GM12878 (cell line): ENCODE measurements at regions not wholly inside any gene's neighbourhood (a gene's known extent, or its start where the extent isn't known, plus 50 kb on each side); places are given as distances from the start of the nearest gene placed in this dataset.

Experiments
- ATAC-seq: fragments of 200-7000 bp; cut with Tn5 transposase; 3 replicates; pipeline ENCODE4 v1.9.1; 2020; ENCODE audit warnings: mild to moderate bottlenecking, moderate library complexity
- BruUV-seq: library from RNA; stranded (reverse); fragments of 400-500 nt; replicated peaks from 2 replicates; lab custom pipeline; 2021; lab: Mats Ljungman, UMichigan
- CTCF ChIA-PET: fragments of 300-600 bp; sonication (Branson Sonifier 250); formaldehyde crosslinking; extraction: SDS; loops from one replicate; lab custom pipeline; 2021; ENCODE audit warnings: inconsistent platforms; lab: Yijun Ruan, JAX
- POLR2A ChIA-PET: fragments of 350-600 bp; formaldehyde crosslinking; extraction: SDS; loops from one replicate; lab custom pipeline; 2021; ENCODE audit warnings: inconsistent platforms; lab: Charles Lee
- RAD21 ChIA-PET: fragments of 300-600 bp; sonication (Branson Sonifier 250); formaldehyde crosslinking; loops from one replicate; lab custom pipeline; 2023; ENCODE audit warnings: antibody characterized with exemption; ENCODE audit not compliant: unreplicated experiment; lab: Charles Lee
- SMC1A ChIA-PET: fragments of 300-600 bp; sonication (Branson Sonifier 250); formaldehyde crosslinking; loops from one replicate; lab custom pipeline; 2023; ENCODE audit not compliant: unreplicated experiment, uncharacterized antibody; lab: Charles Lee
- DNase-seq: peaks from one replicate; pipeline ENCODE4 v3.0.0-alpha.2; 2011; ENCODE audit warnings: low read depth, low spot score
- FAIRE-seq: peaks from 3 replicates; lab custom pipeline; 2011; peaks lifted over from hg19 to GRCh38; lab: Jason Lieb, UNC
- H2AFZ ChIP-seq: 2 replicates; pipeline ENCODE4 v1.6.0; 2011; ENCODE audit warnings: low read depth, low read length, control low read depth; ENCODE audit not compliant: control insufficient read depth
- H3K27ac ChIP-seq: 2 replicates; pipeline ENCODE4 v1.5.1; 2011; ENCODE audit warnings: control low read depth; ENCODE audit not compliant: control insufficient read depth, insufficient read depth
- H3K27me3 ChIP-seq, 2 experiments: replicated peaks in 1 of 2; 2 replicates each; pipeline versions ENCODE4 v1.6.0 to v1.6.1; 2011; ENCODE audit warnings: low read length in 1 of 2; ENCODE audit not compliant: control insufficient read depth in 2 of 2, insufficient read depth in 2 of 2
- H3K36me3 ChIP-seq, 2 experiments: 2 replicates each; pipeline ENCODE4 v1.5.1; 2011; ENCODE audit warnings: low read length in 1 of 2; ENCODE audit not compliant: control insufficient read depth in 2 of 2, insufficient read depth in 2 of 2
- H3K4me1 ChIP-seq: 2 replicates; pipeline ENCODE4 v1.6.1; 2011; ENCODE audit warnings: mild to moderate bottlenecking, low read length, moderate library complexity, mixed read lengths; ENCODE audit not compliant: control insufficient read depth, insufficient read depth
- H3K4me2 ChIP-seq: 2 replicates; pipeline ENCODE4 v1.6.0; 2011; ENCODE audit warnings: control low read depth; ENCODE audit not compliant: control insufficient read depth, insufficient read depth
- H3K4me3 ChIP-seq: fragments of 200-600 bp; sonication (generic); 2 replicates; pipeline ENCODE4 v1.5.1; 2016
- H3K79me2 ChIP-seq: 2 replicates; pipeline ENCODE4 v1.6.0; 2011; ENCODE audit warnings: low read length; ENCODE audit not compliant: control insufficient read depth, insufficient read depth
- H3K9ac ChIP-seq: 2 replicates; pipeline ENCODE4 v1.8.0; 2011; ENCODE audit warnings: low read length, control low read depth, mixed read lengths; ENCODE audit not compliant: control insufficient read depth, insufficient read depth
- H3K9me3 ChIP-seq: replicated peaks from 3 replicates; pipeline ENCODE4 v1.5.1; 2011; ENCODE audit warnings: mild to moderate bottlenecking, low read length; ENCODE audit not compliant: control insufficient read depth, insufficient read depth
- H4K20me1 ChIP-seq: 2 replicates; pipeline ENCODE4 v1.6.0; 2011; ENCODE audit not compliant: control insufficient read depth, insufficient read depth
- CREM ChIP-seq: IDR thresholded peaks from 2 replicates; pipeline ENCODE4 v1.6.1; 2014; ENCODE audit warnings: antibody characterized with exemption, low read depth
- ESRRA ChIP-seq: IDR thresholded peaks from 2 replicates; pipeline ENCODE4 v1.6.1; 2012; ENCODE audit warnings: mild to moderate bottlenecking, low read length, improper control_type of control experiment
- IRF4 ChIP-seq: IDR thresholded peaks from 2 replicates; pipeline ENCODE4 v1.6.1; 2011; ENCODE audit warnings: low read depth, low read length
- IRF5 ChIP-seq: fragments of 450-650 bp; IDR thresholded peaks from 2 replicates; pipeline ENCODE4 v1.6.1; 2017; ENCODE audit warnings: borderline replicate concordance
- PKNOX1 ChIP-seq: fragments of 450-650 bp; IDR thresholded peaks from 2 replicates; pipeline ENCODE4 v1.6.1; 2016; ENCODE audit warnings: mild to moderate bottlenecking
- PRDM15 ChIP-seq: fragments of 450-650 bp; formaldehyde crosslinking; IDR thresholded peaks from 2 replicates; pipeline ENCODE4 v1.4.0; 2020; ENCODE audit warnings: mild to moderate bottlenecking, moderate library complexity
- STAT1 ChIP-seq: fragments of 450-650 bp; conservative IDR thresholded peaks from 2 replicates; pipeline ENCODE4 v1.6.1; 2014; ENCODE audit warnings: antibody characterized with exemption, mild to moderate bottlenecking
- WGBS: methylation state at CpG from one replicate; pipeline ENCODE4 v1.1.6; 2016; ENCODE audit warnings: low lambda C conversion rate; ENCODE audit not compliant: insufficient replicate concordance, insufficient coverage; ENCODE audit errors: missing lambda C conversion rate; 5-methylcytosine and 5-hydroxymethylcytosine counted together
- in situ Hi-C: fragments of 300-500 bp; cut with MboI; formaldehyde crosslinking; loops from 9 replicates; pipeline ENCODE4 v1.14.3; 2018; ENCODE audit warnings: mixed read lengths
- intact Hi-C: fragments of 100-400 bp; cut with micrococcal nuclease; formaldehyde crosslinking; loops from one replicate; pipeline ENCODE4 v1.14.2; 2022; ENCODE audit not compliant: unreplicated experiment

- H3K9ac ChIP-seq = no peak overlapping the region
- TF ChIP-seq CREM (no peak), IRF5 (no peak), STAT1 (no peak), PRDM15 (CRISPR knock-in tag) (no peak), PKNOX1 (no peak), ESRRA (no peak), IRF4 (no peak)
- H3K4me2 ChIP-seq = no peak overlapping the region
- intact Hi-C loops (no loop called here), in situ Hi-C loops (no loop called here)
- H2AFZ ChIP-seq = no peak overlapping the region
- 32% methylated on average over 10 of the region's 10 CpGs for WGBS
- FAIRE-seq (no peak), DNase-seq (no peak), ATAC-seq (no peak)
- ChIA-PET SMC1A (no interaction called here), CTCF (no interaction called here), POLR2A (no interaction called here), RAD21 (no interaction called here)
- no peaks in the 10 kb centered on the region for H3K9me3 ChIP-seq
- H3K27me3 ChIP-seq = no peaks in the 10 kb centered on the region
- no peak overlapping the region for H3K27ac ChIP-seq
- H3K4me1 ChIP-seq = no peaks in the 10 kb centered on the region
- BruUV-seq = no TSS peak
- no peak overlapping the region for H3K4me3 ChIP-seq
- H3K36me3 ChIP-seq = no peaks in the 10 kb centered on the region
- no peaks in the 10 kb centered on the region for H4K20me1 ChIP-seq
- H3K79me2 ChIP-seq = no peaks in the 10 kb centered on the region
Measured at GRCh38 chr15:39000008-39000734, 435.6 kb upstream of the RASGRP1 start.
